GM04503 (cell line): ENCODE measurements at regions not wholly inside any gene's neighbourhood (a gene's known extent, or its start where the extent isn't known, plus 50 kb on each side); places are given as distances from the start of the nearest gene placed in this dataset.

Experiments
- DNase-seq: peaks from one replicate; pipeline ENCODE4 v3.0.0-alpha.2; 2012; ENCODE audit warnings: low read depth

DNA sequence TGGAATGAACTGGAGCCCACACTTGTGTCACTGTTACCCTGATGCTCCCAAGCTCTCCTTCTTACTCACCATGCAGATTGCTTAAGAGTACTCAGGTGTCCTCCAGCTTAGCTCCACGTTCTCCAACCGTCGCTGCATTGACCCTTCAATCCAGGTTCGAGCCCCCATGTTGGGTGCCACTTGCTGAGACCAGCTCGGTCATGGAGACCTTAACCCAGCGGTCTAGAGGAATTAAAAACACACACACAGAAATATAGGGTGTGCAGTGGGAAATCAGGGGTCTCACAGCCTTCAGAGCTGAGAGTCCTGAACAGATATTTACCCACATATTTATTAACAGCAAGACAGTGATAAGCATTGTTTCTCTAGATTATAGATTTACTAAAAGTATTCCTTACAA lies 229.1 kb upstream of the APCDD1 start:
- no peak for DNase-seq

DNA sequence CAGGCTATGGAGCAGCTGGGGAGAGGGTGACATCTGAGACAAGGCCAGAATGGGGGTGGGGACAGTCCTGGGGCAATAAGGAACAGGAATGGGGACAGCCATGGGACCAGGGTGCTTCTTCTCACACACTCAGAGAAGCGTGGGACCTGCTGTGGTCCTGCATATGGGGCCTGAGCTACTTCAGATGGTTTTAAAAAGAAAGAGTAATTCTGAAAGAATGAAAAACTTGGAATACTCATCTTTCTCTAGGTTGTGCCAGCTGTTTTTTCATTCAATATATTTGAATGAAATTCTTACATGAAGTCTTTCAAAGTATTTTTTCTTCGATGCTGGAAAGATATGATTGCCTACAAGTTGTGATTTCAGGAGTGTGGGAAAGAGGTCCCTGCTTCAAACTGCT lies 227.5 kb upstream of the APCDD1 start:
- DNase-seq, result no peak

DNA sequence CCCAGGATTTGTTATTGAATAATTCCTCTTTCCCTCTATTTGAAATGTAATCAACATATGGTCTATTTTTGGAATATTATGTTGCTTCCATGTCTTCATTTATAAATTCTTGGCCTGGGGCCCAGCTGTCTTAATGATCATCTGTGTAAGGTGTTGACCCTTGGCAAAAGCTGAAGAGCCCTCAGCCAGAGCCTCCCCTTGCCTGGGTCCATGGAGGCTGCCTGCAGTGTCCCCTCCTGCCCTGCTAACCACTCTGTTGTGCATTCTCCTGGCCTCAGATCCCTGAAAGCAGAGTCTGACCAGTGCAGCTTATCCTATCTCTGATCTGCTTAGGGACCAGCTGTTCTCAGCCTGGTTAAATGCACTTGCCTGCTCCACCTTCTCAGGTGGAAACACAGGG lies 226.1 kb upstream of the APCDD1 start:
- DNase-seq, result no peak

DNA sequence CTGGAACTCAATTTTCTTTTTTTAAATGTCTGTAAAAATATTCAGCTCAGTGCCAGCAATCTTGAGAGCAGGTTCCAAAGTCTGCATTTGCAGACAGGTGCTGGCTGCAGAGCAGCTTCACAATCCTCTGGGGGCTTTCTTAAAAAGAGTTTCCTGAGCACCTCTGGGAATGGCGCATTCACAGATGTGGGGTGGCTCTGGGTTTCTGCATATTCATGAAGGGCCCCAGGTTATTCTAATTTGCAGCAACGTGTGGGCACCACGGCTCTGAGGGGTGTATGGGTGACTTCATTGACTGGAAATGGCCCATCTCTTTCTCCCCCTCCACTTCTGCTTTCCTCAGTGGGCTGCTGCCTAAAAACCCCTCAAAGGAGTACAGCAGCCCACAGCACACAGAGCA lies 225.0 kb upstream of the APCDD1 start:
- no peak for DNase-seq

DNA sequence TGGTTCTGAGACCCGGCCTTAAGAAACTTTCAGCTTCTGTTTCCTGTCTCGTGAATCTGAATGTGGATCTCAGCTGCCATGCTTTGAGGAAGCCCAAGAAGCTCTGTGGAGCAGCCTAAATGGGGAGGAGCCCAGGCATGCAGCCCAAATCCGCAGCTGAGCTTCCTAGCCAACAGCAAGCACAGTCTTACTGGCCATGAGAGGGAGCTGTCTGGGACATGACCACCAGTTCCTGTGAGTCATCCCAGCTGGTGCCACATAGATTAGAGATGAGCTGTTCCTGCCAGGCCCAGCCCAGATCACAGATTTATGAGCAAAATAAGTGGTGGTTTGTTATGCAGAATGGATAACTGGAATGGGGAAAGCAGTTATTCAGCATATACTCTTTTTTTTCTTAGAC lies 224.4 kb upstream of the APCDD1 start:
- peak; percentile 79 for DNase-seq

DNA sequence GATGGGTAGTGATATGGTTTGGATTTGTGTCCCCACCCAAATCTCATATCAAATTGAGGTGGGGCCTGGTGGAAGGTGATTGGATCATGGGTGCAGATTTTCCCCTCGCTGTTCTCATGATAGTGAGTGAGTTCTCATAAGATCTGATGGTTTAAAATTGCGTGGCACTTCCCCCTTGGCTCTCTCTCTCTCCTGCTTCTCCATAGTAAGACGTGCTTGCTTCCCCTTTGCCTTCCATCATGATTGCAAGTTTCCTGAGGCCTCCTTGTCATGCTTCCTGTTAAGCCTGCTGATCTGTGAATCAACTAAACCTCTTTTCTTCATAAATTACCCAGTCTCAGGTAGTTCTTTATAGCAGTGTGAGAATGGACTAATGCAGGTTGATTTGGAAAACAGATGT lies 223.2 kb upstream of the APCDD1 start:
- no peak for DNase-seq

DNA sequence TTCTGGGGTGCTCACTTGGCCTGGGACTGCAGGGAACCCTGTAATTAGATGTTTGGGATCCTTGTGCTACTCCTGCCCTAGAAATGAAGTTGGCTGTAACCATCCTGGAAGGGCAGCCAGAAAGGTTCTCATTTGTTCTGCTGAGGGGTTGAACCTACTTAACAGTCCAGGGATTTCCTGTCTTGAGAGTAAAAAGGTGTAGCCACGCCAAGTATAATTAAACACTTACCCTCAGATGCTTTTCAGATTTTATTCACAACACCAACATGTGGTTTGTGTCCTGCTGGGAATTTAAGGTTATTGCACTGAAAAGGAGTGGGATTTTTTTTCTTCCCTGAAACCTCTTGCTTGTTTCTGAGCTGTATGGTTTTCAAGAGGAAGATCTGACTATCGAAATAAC lies 222.4 kb upstream of the APCDD1 start:
- DNase-seq, result no peak

DNA sequence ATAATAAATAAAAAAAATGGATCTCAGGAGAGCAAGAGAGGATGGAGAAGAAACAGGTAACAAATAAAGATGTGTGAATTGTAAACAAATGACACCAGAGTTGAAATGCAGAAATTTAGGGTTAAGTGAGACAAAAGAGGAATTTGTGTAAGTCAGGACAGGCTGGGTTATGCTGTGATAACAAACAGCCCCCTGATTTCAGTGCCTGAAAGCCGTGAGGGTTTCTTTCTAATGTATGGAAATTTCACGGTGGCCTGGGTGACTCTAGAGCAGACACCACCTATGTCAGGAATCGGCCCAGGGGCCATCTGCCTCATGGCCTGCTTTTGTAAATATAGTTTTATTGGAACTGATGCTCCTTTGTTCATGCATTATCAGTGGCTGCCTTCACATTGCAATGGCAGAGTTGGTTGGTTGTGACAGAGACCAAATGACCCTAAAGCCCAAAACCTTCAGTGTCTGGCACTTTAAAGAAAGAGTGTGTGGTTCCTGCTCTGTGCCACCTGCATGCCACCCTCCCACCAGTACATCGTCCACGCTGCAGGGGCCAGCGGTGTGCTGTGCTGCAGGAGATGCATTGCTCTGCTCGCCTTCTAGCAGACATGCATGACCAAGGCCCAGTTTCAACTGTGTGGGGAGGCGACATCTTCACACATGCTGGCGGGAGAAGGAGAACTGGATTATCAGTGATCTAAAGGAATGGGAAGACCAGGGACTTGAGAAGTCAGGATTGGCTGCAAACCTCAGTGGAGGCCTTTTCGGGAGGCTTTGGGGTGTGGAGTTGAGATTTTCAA lies 221.2 kb upstream of the APCDD1 start:
- no peak for DNase-seq

DNA sequence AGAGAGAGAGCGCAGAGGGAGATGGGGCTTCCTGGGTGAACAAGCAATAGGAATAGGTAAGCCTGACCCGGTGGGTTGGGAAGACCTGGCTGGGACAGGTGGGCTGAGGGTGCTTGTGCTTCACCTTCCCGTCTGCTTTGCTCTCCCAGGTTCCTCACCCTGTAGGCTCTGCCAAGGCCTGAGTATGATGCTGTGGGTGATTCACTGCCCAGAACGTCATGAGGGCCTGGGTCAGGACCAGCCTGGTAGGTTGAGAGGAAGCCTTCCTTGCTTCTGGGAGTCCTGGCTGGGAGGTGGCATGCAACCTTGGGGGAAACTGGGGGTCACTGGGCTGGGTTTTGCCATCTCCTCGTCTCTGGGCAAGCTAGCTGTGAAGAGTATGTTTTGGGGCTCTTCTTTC lies 220.2 kb upstream of the APCDD1 start:
- DNase-seq, result no peak

DNA sequence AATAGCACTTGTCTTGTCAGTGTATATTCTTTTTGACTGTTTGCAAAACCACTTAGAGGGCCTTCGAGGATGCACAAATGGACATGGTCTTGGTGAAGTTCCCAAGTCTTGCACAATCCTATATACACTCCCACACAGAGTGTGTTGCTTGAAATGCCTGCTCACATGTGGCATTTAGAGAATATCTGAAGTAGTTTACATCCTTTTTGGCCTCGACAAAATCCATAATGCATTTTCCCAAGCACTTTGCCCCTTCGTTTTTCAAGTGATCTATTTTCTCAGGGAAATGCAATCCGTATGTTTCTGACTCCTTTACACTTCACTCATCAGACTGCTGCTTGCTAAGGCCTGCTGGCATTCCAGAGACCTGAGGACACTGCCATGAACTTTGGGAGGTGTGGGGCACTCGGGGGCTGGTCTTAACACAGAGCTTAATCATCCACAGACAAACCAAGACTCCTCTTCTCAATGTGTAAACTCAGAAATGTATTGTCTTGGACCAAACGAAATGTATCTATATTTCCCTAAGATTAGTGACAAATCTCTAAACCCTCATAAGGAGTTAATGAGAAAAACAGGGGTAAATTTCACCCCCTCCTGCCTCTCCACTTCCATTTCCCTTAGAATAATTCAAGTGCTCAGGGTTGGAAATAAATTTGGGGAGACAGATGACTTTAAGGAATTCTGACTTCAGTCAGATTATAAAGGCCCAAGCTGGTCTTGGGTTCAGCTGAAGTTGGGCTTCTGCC lies 219.3 kb upstream of the APCDD1 start:
- DNase-seq, result peak; percentile 69

DNA sequence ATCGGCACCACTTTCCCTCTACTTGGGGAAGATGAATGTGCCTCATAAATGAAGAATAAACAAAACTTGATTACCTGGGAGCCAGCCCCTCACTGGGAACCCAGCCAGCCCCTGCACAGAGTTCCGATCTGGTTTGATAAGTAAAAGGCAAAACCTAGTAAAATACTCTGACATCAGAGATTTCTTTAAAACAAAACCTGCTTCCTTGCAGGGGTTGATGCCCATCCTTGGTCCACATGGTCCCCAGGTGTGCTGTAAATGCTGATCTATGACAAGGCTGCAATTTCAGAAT lies 218.8 kb upstream of the APCDD1 start:
- DNase-seq, result no peak

DNA sequence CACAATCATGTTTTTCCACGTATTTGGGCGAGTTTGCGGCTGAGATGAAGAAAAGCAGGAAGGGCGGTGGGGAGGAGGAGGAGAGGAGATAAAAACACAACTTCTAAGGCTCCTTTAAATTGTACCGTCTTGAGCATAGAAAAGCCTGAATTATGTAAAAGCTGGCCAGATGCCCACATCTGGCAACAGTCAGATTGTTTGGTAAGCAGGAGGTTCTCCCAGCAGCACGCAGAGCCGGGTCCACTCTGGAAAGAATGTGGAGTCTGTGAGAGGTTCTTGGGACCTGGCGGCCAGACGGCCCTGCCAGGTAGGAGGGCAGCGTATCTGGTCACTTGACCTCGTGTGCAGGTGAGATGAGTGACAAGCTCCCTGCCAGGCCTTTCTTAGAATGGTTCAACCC lies 215.3 kb upstream of the APCDD1 start:
- DNase-seq, result no peak

DNA sequence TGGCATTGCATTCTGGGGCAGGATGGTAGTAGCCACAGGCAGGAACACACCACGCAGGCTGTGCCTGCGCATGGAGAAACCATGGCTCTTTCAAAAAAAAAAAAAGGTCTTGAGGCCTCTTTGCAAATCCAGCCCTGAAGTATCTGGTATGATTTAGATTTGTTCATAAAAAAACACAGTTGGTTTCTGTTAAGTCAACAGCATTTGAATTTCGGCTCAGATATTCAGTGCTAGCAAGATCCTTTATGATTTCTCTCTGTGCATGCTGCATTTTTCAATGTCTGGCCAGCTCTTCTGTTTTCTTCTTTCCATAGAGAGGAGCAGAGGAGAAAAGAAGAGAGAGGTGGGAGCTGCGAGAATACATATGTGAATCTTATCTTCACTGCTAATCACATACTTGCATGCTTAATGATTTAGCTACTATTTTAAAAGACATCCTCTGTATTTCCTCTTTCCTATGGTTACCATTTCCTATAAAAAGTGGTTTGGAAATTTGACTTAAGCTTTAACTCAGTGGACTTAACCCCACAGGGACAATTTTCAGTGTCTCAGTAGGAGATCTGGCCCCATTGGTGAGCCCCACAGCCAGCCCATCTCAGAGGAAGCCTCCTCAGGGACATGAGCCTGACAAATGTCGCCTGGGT lies 214.3 kb upstream of the APCDD1 start:
- no peak for DNase-seq

DNA sequence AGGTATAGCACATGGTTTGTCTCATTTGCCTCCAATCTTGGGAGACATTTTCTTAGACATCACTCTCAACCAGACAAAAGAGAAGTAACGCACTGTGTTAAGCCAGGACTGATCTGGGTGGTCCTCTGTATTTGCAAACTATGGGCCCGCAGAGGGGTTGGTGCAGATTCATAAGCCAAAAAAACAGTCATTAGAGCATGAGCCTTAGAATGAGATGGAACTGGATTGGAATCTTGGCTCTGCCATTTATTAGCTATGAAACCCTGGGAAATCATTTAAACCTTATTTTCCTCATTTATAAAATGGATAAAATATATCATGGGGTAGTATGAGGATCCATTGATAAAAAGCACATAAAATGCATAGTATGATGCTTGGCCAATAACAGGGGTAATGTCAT lies 213.5 kb upstream of the APCDD1 start:
- no peak for DNase-seq

DNA sequence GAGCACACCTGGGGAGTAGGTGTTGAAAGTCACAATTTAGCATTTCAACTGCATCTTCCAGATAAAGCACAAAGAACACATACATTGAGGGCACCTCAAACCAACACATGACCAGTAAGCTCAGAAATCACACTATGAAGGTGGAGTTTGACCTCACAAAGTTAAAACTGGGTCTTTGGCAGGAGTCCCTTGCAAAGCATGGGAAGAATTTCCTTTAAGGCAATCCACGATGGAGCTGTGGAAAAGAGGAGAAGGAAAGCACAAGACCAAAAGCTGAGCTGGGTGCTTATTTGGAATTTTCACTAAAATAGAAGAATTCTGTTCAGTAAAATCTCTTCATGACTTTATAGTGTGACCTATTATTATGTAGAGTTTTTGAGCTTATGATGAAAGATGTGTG lies 212.9 kb upstream of the APCDD1 start:
- no peak for DNase-seq

DNA sequence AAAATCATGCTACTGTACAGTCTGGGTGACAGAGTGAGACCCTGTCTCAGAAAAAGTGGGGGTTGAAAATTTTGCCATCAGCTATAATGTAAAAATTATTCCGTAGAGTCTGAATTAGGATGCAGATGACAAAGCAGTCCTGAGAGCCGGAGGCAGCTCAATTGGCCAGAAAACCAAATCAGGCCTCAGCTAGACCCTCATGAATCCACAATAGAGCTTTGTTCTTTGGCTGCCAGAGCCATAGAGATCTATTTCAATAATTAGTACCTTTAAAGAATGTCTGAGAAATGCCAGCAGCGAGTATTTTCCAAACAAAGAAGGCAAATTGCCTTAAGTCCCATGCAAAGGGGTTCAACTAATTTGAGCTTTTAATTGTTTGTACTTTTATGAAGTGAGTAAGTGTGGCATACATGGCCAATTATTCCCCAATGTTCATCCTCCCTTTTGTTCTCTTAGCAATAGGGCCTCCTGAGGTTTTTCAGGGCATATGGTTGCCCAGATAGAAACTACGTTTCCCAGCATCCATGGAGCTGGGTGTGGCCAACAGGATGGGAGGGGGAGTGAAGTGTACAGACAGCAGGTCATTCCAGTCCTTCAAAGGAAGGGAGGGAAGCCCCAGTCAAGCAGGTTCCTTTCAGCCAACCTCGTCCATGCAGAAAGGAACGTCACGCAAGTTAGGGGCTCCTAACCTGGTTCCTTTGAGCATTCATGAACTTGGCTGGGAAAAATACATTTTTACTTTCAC lies 211.3 kb upstream of the APCDD1 start:
- no peak for DNase-seq

DNA sequence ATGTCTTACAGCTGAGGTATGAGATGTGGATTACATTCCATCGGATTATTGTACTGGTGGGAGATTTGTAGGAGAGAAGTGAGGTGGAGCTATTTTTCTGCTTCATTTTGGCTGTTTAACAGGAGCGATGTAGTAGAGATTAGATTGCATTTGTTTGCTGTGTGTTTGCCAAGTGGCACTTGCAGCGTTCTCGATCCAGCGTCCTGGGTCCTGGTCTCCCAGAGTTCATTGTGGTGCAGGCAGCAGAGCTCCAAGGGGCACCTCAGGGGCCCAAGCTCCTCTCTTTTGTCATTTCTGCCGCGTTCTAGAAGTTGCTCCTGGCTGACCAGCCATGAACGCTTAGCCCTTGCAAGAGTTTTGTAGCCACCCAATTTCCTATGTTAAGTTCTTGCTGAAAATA lies 210.1 kb upstream of the APCDD1 start:
- no peak for DNase-seq

DNA sequence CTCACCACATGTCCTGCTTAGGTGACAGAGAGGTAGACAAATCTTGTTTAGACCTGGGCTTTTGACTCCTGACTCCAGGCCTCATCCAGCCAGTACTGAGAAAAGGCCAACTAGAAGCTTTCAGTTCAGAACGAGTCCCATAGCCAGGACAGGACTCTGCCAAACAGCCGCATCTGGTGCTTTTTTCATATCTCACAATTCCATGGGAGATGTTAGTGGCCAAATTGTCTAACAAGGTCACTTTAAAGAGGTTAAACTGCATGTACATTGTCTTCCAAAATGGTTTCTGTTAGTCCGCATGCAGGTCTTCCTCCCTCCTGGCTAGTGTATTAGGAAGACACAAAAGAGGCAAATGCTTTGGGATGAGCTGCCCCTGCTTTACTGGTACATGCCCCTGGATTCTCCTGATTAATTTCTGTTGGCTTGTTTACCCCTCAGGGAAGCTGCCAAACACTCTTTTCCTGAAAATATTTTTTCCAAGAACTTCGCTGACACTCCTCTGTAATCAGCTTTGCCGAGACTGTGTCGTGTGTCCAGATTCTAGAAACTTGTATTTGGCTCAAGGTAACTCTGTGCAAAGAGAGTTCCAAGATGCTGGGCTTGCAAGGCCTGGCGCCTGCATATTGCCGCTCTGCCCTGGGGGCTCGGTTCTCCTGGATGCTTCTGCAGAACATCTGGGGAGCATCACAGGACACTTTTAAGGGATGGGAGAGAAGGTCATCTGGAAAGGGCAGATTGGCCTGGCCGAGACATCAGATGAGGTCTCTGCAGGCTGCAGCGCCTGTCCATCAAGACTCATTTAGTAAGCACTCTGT lies 209.2 kb upstream of the APCDD1 start:
- DNase-seq, result no peak

DNA sequence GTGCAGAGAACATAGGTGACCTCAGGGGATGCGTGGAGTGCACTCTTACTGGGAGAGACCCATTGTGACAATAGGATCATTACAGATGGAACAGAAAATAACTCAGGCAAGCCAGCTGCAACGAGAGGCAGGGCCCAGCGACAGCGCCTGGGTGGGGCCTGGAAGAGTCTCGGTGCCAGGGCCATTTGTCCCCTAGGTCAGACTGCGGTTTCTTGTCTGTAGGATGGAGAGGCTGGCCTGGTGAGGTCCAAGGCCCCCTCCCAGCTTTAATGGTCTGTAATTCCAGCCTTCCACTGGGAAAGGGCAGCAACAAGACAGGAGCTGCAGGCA lies 208.6 kb upstream of the APCDD1 start:
- no peak for DNase-seq

DNA sequence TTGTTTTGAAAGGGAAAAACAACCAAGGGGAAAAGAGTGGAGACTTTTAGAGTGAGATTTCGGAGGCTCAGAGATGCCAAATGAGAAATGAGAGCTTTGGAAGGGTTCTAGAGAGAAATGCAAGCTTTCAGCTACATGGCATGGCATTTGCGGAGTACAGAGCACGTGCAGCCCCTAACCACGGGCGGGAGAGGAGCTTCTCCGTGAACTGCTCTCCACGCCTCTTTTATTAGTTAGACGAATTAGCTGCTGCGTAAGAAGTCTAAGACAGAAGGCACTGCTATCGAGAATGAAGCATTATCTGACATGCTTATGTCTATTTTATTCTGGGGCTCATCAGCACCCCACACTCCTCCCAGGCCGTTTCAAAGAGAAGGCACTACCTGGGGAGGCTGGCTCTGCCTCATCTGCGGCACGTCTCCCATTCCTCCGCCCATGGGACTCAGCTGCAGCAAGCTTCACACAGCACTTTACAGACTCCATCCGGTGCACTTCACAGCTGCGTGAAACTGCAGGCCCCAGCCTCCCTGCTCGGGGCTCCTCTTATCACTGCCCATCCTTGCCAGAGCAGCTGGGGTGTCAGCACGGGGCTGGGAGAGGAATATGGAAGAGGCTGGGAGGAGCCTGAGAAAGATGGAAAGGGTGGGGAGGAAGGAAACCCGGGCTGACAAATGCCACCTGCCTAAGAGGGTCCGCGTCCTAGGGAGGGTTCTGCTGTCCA lies 207.3 kb upstream of the APCDD1 start:
- no peak for DNase-seq

DNA sequence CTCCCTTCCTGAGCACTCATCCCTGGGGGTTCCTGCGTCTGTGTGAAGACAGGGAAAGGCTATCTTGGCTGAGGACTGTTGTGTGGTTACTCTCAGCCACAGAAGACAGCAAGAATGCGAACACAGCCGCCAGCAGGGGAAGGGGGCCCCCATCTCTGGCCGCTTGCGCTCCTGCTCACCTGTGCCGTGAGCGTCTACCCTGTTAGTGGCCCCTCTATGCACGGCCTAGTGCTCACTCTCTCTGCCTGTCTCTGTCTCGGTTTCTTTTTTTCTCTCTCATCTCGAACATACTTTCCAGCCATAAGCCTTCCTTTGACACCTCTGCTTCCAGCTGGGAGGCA lies 206.7 kb upstream of the APCDD1 start:
- DNase-seq, result no peak

DNA sequence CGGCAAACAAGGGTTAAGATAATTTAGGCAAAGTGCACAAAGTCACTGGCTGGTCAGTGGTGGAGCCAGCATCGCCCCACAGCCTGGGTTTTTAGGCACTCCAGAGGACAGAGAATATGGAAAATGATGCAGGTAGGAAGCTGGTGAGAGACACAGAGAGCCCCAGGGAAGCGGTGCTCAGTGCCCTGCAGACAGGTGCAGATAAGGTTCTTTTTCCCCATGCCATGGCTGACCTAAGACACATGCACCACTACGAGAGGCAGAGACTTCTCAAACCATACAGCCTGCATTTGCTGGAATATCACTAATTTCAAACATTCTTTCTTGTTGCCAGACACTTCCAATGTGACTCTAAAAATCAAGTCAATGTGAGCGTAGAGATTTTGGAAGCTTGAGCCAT lies 205.7 kb upstream of the APCDD1 start:
- DNase-seq, result no peak
